Prostate gland (tissue), 2 donors: ENCODE measurements at regions not wholly inside any gene's neighbourhood (a gene's known extent, or its start where the extent isn't known, plus 50 kb on each side); places are given as distances from the start of the nearest gene placed in this dataset.

Experiments used
- POLR2A ChIP-seq: fragments of 450-650 bp; IDR thresholded peaks from one replicate; pipeline ENCODE4 v1.6.1; 2016; ENCODE audit warnings: antibody characterized with exemption, mild to moderate bottlenecking
- TF ChIP-seq, protein P1 (sequence below), 4 experiments: fragments of 200-600 bp in 2 of 4; fragments of 450-650 bp in 2 of 4; sonication (generic) in 2 of 4; IDR thresholded peaks; 1 replicate in 3 of 4; 2 replicates in 1 of 4; pipeline ENCODE4 v1.5.1; 2016 to 2019; ENCODE audit warnings: antibody characterized with exemption in 4 of 4, mild to moderate bottlenecking in 2 of 4, moderate library complexity in 2 of 4

DNA sequence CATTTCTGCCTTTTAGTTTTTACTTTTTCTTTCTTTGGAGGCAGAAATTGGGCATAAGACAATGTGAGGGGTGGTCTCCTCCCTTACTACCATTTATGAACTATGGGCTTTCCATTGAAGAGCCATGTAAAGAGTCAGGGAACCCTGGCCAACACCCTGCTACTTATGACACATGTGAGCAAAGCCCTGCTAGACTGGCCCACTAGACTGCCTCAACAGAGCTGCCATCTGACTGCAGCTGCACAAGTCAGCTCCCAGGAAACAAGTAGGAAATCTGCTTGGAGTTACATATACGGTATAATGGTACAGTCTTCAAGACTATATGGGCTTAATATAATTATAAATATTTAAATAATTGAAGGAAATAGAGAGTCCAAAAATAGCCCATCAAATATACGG, 816.8 kb downstream of the TRIB2 start:
- TF ChIP-seq, protein P1, sequence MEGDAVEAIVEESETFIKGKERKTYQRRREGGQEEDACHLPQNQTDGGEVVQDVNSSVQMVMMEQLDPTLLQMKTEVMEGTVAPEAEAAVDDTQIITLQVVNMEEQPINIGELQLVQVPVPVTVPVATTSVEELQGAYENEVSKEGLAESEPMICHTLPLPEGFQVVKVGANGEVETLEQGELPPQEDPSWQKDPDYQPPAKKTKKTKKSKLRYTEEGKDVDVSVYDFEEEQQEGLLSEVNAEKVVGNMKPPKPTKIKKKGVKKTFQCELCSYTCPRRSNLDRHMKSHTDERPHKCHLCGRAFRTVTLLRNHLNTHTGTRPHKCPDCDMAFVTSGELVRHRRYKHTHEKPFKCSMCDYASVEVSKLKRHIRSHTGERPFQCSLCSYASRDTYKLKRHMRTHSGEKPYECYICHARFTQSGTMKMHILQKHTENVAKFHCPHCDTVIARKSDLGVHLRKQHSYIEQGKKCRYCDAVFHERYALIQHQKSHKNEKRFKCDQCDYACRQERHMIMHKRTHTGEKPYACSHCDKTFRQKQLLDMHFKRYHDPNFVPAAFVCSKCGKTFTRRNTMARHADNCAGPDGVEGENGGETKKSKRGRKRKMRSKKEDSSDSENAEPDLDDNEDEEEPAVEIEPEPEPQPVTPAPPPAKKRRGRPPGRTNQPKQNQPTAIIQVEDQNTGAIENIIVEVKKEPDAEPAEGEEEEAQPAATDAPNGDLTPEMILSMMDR (IDR thresholded peaks at IDR 0.05), result no peak
- TF ChIP-seq POLR2A, result no peak
